ENCODE measurements at regions not wholly inside any gene's neighbourhood (a gene's known extent, or its start where the extent isn't known, plus 50 kb on each side); places are given as distances from the start of the nearest gene placed in this dataset.
"Not testable (repeated sequence)": the region's sequence is repeated elsewhere in the genome, so short reads cannot be mapped to it uniquely, and the experiment has no call there.

DNA sequence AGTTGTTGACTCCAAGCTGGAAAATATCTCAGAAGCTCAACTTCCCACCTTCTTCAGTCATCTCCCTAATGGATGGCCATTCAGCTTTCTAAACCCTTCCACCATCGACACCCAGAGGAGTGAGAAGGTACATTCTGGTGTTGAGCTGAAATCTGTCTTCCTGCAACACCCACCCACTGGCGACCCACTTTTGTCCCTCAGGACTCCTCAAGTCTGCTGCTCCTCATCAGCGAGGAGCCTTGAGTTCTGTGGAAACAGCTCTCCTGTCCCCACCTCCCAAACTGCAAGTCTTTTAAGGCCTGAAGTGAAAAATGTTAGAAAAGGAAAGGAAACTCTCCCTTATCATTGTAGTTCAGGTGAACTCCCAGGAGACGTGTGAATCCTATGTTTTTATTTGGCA lies 111.5 kb upstream of the HAND1 start:
- no peak for DNase-seq
- ATAC-seq (ENCODE audit: insufficient read depth, low FRiP score), result no peak
- Histone ChIP-seq H3K4me1 (ENCODE audit: control insufficient read depth in 5 of 5, insufficient read depth in 5 of 5, low read length in 5 of 5) (peaks cover 0 to 7% (median 3%) of the 10 kb centered on the region in 5 donors), H3K9ac (ENCODE audit: insufficient read depth in 1 of 2, low read length in 2 of 2) (no peak overlapping the region), H3K9me3 (ENCODE audit: control insufficient read depth in 4 of 4, insufficient read depth in 3 of 4, low read length in 3 of 4) (no peaks in the 10 kb centered on the region), H3K27me3 (ENCODE audit: control insufficient read depth in 3 of 3, insufficient read depth in 3 of 3, low read length in 2 of 3) (no peaks in the 10 kb centered on the region), H3K36me3 (ENCODE audit: control insufficient read depth in 4 of 4, insufficient read depth in 4 of 4, low read length in 4 of 4) (no peaks in the 10 kb centered on the region), H3K4me3 (no peak overlapping the region), H3K27ac (ENCODE audit: low read depth in 1 of 2, low read length in 1 of 2) (peak overlapping the region in 1 of 2 donors; percentile 76)
- 61 to 90% methylated on average over 4 of the region's 4 CpGs for WGBS, 2 donors
- TF ChIP-seq, protein P1, sequence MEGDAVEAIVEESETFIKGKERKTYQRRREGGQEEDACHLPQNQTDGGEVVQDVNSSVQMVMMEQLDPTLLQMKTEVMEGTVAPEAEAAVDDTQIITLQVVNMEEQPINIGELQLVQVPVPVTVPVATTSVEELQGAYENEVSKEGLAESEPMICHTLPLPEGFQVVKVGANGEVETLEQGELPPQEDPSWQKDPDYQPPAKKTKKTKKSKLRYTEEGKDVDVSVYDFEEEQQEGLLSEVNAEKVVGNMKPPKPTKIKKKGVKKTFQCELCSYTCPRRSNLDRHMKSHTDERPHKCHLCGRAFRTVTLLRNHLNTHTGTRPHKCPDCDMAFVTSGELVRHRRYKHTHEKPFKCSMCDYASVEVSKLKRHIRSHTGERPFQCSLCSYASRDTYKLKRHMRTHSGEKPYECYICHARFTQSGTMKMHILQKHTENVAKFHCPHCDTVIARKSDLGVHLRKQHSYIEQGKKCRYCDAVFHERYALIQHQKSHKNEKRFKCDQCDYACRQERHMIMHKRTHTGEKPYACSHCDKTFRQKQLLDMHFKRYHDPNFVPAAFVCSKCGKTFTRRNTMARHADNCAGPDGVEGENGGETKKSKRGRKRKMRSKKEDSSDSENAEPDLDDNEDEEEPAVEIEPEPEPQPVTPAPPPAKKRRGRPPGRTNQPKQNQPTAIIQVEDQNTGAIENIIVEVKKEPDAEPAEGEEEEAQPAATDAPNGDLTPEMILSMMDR (IDR thresholded peaks at IDR 0.05; ENCODE audit: control extremely low read depth, extremely low read depth), result no peak

DNA sequence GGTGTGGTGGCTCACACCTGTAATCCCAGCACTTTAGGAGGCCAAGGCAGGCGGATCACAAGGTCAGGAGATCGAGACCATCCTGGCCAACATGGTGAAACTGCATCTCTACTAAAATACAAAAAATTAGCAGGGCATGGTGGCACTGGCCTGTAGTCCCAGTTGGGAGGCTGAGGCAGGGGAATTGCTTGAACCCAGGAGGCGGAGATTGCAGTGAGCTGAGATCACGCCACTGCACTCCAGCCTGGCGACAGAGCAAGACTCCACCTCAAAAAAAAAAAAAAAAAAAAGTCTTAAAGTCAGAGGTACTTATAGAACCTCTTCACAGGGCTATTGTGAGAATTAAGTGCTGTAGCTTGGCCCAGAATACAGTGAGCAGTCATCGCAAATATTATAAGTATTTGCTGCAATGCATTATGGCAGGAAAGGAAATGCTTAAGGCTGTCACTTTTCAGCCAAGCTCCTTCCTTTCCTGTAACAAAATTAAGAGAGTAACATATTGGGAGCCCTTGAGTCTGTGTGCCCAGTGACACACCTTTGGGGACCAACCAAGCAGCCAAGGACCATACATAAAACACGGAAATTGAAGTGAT lies 110.9 kb upstream of the HAND1 start:
- H3K9ac ChIP-seq (ENCODE audit: insufficient read depth in 1 of 2, low read length in 2 of 2); H3K4me1 ChIP-seq (ENCODE audit: control insufficient read depth in 5 of 5, insufficient read depth in 5 of 5, low read length in 5 of 5); H3K9me3 ChIP-seq (ENCODE audit: control insufficient read depth in 4 of 4, insufficient read depth in 3 of 4, low read length in 3 of 4); H3K4me3 ChIP-seq; H3K27me3 ChIP-seq (ENCODE audit: control insufficient read depth in 3 of 3, insufficient read depth in 3 of 3, low read length in 2 of 3); H3K36me3 ChIP-seq (ENCODE audit: control insufficient read depth in 4 of 4, insufficient read depth in 4 of 4, low read length in 4 of 4): not testable (repeated sequence)
- WGBS, 2 donors, result 66 to 84% methylated on average over 6 to 7 of the region's 7 CpGs
- peak; percentile 63 for ATAC-seq (ENCODE audit: insufficient read depth, low FRiP score)
- peak overlapping the region in 1 of 2 donors; percentile 35 for H3K27ac ChIP-seq (ENCODE audit: low read depth in 1 of 2, low read length in 1 of 2)
- peak in 2 of 3 donors; percentile 29 to 64 for DNase-seq

GRCh38 chr5:154588091-154588774 lies 110.2 kb upstream of the HAND1 start:
- no peak overlapping the region for H3K9ac ChIP-seq (ENCODE audit: insufficient read depth in 1 of 2, low read length in 2 of 2)
- DNase-seq, result peak in 1 of 3 donors; percentile 33
- no peaks in the 10 kb centered on the region for H3K36me3 ChIP-seq (ENCODE audit: control insufficient read depth in 4 of 4, insufficient read depth in 4 of 4, low read length in 4 of 4)
- TF ChIP-seq, protein P1 (IDR thresholded peaks at IDR 0.05; ENCODE audit: control extremely low read depth, extremely low read depth), result no peak
- peaks cover 0 to 7% (median 3%) of the 10 kb centered on the region in 5 donors for H3K4me1 ChIP-seq (ENCODE audit: control insufficient read depth in 5 of 5, insufficient read depth in 5 of 5, low read length in 5 of 5)
- H3K4me3 ChIP-seq, result no peak overlapping the region
- ATAC-seq (ENCODE audit: insufficient read depth, low FRiP score), result peak; percentile 54
- WGBS, 2 donors, result 59 to 66% methylated on average over 13 of the region's 13 CpGs
- no peaks in the 10 kb centered on the region for H3K27me3 ChIP-seq (ENCODE audit: control insufficient read depth in 3 of 3, insufficient read depth in 3 of 3, low read length in 2 of 3)
- no peaks in the 10 kb centered on the region for H3K9me3 ChIP-seq (ENCODE audit: control insufficient read depth in 4 of 4, insufficient read depth in 3 of 4, low read length in 3 of 4)
- H3K27ac ChIP-seq (ENCODE audit: low read depth in 1 of 2, low read length in 1 of 2), result peak overlapping the region in 1 of 2 donors; percentile 35

- Histone ChIP-seq H3K4me1 (ENCODE audit: control insufficient read depth in 5 of 5, insufficient read depth in 5 of 5, low read length in 5 of 5) (peaks cover 0 to 7% (median 3%) of the 10 kb centered on the region in 5 donors), H3K27me3 (ENCODE audit: control insufficient read depth in 3 of 3, insufficient read depth in 3 of 3, low read length in 2 of 3) (no peaks in the 10 kb centered on the region), H3K9me3 (ENCODE audit: control insufficient read depth in 4 of 4, insufficient read depth in 3 of 4, low read length in 3 of 4) (no peaks in the 10 kb centered on the region), H3K27ac (ENCODE audit: low read depth in 1 of 2, low read length in 1 of 2) (peak overlapping the region in 1 of 2 donors; percentile 17), H3K4me3 (no peak overlapping the region), H3K36me3 (ENCODE audit: control insufficient read depth in 4 of 4, insufficient read depth in 4 of 4, low read length in 4 of 4) (no peaks in the 10 kb centered on the region), H3K9ac (ENCODE audit: insufficient read depth in 1 of 2, low read length in 2 of 2) (no peak overlapping the region)
- peak; percentile 21 to 51 (median 34) for DNase-seq
- no peak for ATAC-seq (ENCODE audit: insufficient read depth, low FRiP score)
- TF ChIP-seq, protein P1 (IDR thresholded peaks at IDR 0.05; ENCODE audit: control extremely low read depth, extremely low read depth), result no peak
- WGBS, 2 donors, result 36 to 44% methylated on average over 10 of the region's 10 CpGs
Measured at GRCh38 chr5:154587123-154588026, 109.3 kb upstream of the HAND1 start.
